CD14-positive monocyte (primary cell): ENCODE measurements at regions not wholly inside any gene's neighbourhood (a gene's known extent, or its start where the extent isn't known, plus 50 kb on each side); places are given as distances from the start of the nearest gene placed in this dataset.

Experiments used
- DNase-seq, 3 donors: peaks; one replicate each; pipeline ENCODE4 v3.0.0-alpha.2; 2011 to 2022
- H2AFZ ChIP-seq: 2 replicates; pipeline ENCODE4 v1.6.0; 2012; ENCODE audit warnings: mild to moderate bottlenecking, low read depth, low read length, inconsistent platforms; ENCODE audit not compliant: insufficient read depth, poor library complexity, severe bottlenecking
- H3K27ac ChIP-seq, 2 donors: 1 replicate in 1 of 2; 2 replicates in 1 of 2; pipeline ENCODE4 v1.5.1; 2012 to 2013; ENCODE audit warnings: low read length in 2 of 2, control low read depth in 1 of 2, inconsistent platforms in 1 of 2, low read depth in 1 of 2, mild to moderate bottlenecking in 1 of 2
- H3K27me3 ChIP-seq, 2 donors: one replicate each; pipeline versions ENCODE4 v1.6.0 to v1.6.1; 2011 to 2013; ENCODE audit warnings: low read length in 2 of 2; ENCODE audit not compliant: control insufficient read depth in 2 of 2, insufficient read depth in 2 of 2
- H3K36me3 ChIP-seq, 2 donors: replicated peaks in 1 of 2; 1 replicate in 1 of 2; 2 replicates in 1 of 2; pipeline versions ENCODE4 v1.5.1 to v1.6.1; 2012 to 2013; ENCODE audit warnings: low read length in 2 of 2, control low read depth in 1 of 2, inconsistent platforms in 1 of 2, mild to moderate bottlenecking in 1 of 2; ENCODE audit not compliant: insufficient read depth in 2 of 2, control insufficient read depth in 1 of 2
- H3K4me1 ChIP-seq, 2 donors: 1 replicate in 1 of 2; 2 replicates in 1 of 2; pipeline versions ENCODE4 v1.5.1 to v1.6.1; 2012 to 2013; ENCODE audit warnings: low read length in 2 of 2, control low read depth in 1 of 2, inconsistent platforms in 1 of 2, mild to moderate bottlenecking in 1 of 2, moderate library complexity in 1 of 2; ENCODE audit not compliant: insufficient read depth in 2 of 2, control insufficient read depth in 1 of 2
- H3K4me2 ChIP-seq: replicated peaks from 2 replicates; pipeline ENCODE3; 2012; ENCODE audit warnings: low read length, moderate library complexity, mild to moderate bottlenecking; ENCODE audit not compliant: poor library complexity, severe bottlenecking; ENCODE audit errors: extremely low read depth
- H3K4me3 ChIP-seq, 3 experiments: fragments of 200-600 bp in 1 of 3; sonication (generic) in 1 of 3; replicated peaks in 1 of 3; 1 replicate in 2 of 3; 2 replicates in 1 of 3; pipeline ENCODE4 v1.5.1; 2011 to 2013; ENCODE audit warnings: low read length in 3 of 3, mild to moderate bottlenecking in 3 of 3, control low read depth in 2 of 3, low read depth in 2 of 3, inconsistent platforms in 1 of 3, moderate library complexity in 1 of 3
- H3K79me2 ChIP-seq: 2 replicates; pipeline ENCODE4 v1.6.0; 2012; ENCODE audit warnings: mild to moderate bottlenecking, control low read depth, inconsistent platforms, low read length, moderate library complexity; ENCODE audit not compliant: insufficient read depth
- H3K9ac ChIP-seq: 2 replicates; pipeline ENCODE4 v1.6.0; 2017; ENCODE audit warnings: low read length, mild to moderate bottlenecking; ENCODE audit not compliant: insufficient read depth, poor library complexity, severe bottlenecking
- H3K9me3 ChIP-seq, 2 donors: replicated peaks in 1 of 2; 1 replicate in 1 of 2; 2 replicates in 1 of 2; pipeline versions ENCODE4 v1.5.1 to v1.6.1; 2012 to 2013; ENCODE audit warnings: low read length in 2 of 2, control low read depth in 1 of 2; ENCODE audit not compliant: control insufficient read depth in 1 of 2, insufficient read depth in 1 of 2
- H4K20me1 ChIP-seq: 2 replicates; pipeline ENCODE4 v1.6.0; 2012; ENCODE audit warnings: mild to moderate bottlenecking, low read length, control low read depth, moderate library complexity; ENCODE audit not compliant: insufficient read depth
- H3K27ac Mint-ChIP-seq, 7 donors: one replicate each; pipeline ENCODE4 v1.8.0; 2020; ENCODE audit warnings: mild to moderate bottlenecking in 7 of 7, mixed read lengths in 7 of 7, moderate library complexity in 6 of 7, inconsistent platforms in 2 of 7
- H3K27me3 Mint-ChIP-seq, 3 donors: one replicate each; pipeline ENCODE4 v1.8.0; 2021 to 2022; ENCODE audit warnings: low read depth in 3 of 3, mild to moderate bottlenecking in 3 of 3, mixed read lengths in 3 of 3, moderate library complexity in 3 of 3, inconsistent platforms in 1 of 3
- H3K36me3 Mint-ChIP-seq, 2 donors: one replicate each; pipeline ENCODE4 v1.8.0; 2020; ENCODE audit warnings: mixed read lengths in 2 of 2, inconsistent platforms in 1 of 2, mild to moderate bottlenecking in 1 of 2
- H3K4me1 Mint-ChIP-seq: one replicate; pipeline ENCODE4 v1.8.0; 2020; ENCODE audit warnings: mild to moderate bottlenecking, mixed read lengths
- H3K4me3 Mint-ChIP-seq, 2 donors: one replicate each; pipeline ENCODE4 v1.8.0; 2020; ENCODE audit warnings: mild to moderate bottlenecking in 2 of 2, mixed read lengths in 2 of 2, moderate library complexity in 1 of 2
- H3K9me3 Mint-ChIP-seq, 7 donors: one replicate each; pipeline ENCODE4 v1.8.0; 2020 to 2022; ENCODE audit warnings: mixed read lengths in 7 of 7, mild to moderate bottlenecking in 6 of 7, moderate library complexity in 6 of 7, inconsistent platforms in 2 of 7
- CTCF ChIP-seq: fragments of 200-600 bp; IDR thresholded peaks from one replicate; pipeline ENCODE4 v1.8.0; 2022; ENCODE audit warnings: antibody characterized with exemption, mild to moderate bottlenecking
- WGBS: methylation state at CpG from one replicate; pipeline ENCODE4 v1.1.5; 2013; ENCODE audit warnings: missing lambda C conversion rate; ENCODE audit not compliant: insufficient coverage; 5-methylcytosine and 5-hydroxymethylcytosine counted together
- intact Hi-C, 2 donors: fragments of 100-400 bp; cut with micrococcal nuclease; formaldehyde crosslinking; loops; one replicate each; pipeline versions ENCODE4 v1.15.0 to v1.15.1; 2023

GRCh38 chr9:26066237-26066636 is 388.0 kb upstream of the TUSC1 start:
- no peak for TF ChIP-seq CTCF
- H3K9ac ChIP-seq = no peak overlapping the region
- Mint-ChIP-seq H3K36me3 (no peaks in the 10 kb centered on the region), H3K4me1 (no peaks in the 10 kb centered on the region), H3K9me3 (peaks cover 0 to under 1% (median 0%) of the 10 kb centered on the region in 7 donors), H3K27ac (no peak overlapping the region), H3K27me3 (no peaks in the 10 kb centered on the region), H3K4me3 (no peak overlapping the region)
- H3K79me2 ChIP-seq = no peaks in the 10 kb centered on the region
- H3K4me1 ChIP-seq = no peaks in the 10 kb centered on the region
- intact Hi-C loops = no loop called here
- no peaks in the 10 kb centered on the region for H3K27me3 ChIP-seq
- no peak overlapping the region for H2AFZ ChIP-seq
- DNase-seq = no peak
- H3K4me3 ChIP-seq = no peak overlapping the region
- WGBS = no CpG with 5 or more reads among the region's 1 CpG
- H3K4me2 ChIP-seq = no peak overlapping the region
- H3K36me3 ChIP-seq = no peaks in the 10 kb centered on the region
- no peaks in the 10 kb centered on the region for H3K9me3 ChIP-seq
- no peak overlapping the region for H3K27ac ChIP-seq
- H4K20me1 ChIP-seq = no peaks in the 10 kb centered on the region

DNA sequence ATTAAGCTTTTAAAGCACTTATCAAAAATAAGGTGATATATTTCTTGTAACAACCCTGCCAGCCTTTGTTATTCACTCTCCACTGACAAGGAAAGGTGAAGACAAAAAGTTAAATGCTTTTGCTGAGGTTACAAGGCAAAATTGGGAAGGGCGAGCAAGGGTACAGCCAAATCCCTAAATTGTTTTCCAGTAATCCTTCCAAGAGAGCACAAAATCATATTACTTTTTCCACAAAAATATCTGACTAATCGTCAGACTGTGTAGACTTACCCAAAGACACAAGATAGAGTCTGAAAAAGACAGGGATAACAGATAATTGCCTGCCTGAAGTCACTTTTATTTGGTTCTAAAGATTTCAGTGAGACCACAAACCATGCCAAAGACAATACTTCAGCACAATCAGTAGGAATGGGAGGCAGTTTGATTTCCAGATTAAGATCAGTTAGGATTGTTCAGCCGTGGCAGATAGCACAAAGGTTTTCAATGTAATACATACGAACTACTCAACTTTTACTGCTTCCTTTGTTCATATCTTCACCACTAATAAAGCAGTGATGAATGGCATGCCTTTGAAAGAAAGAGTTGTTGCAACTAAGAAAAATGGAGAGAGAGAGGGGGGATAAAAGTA is 383.8 kb upstream of the TUSC1 start:
- no peaks in the 10 kb centered on the region for H3K9me3 ChIP-seq
- no peak overlapping the region for H3K4me3 ChIP-seq
- H3K27me3 ChIP-seq = no peaks in the 10 kb centered on the region
- no peak overlapping the region for H2AFZ ChIP-seq
- Mint-ChIP-seq H3K27ac (no peak overlapping the region), H3K36me3 (no peaks in the 10 kb centered on the region), H3K4me3 (no peak overlapping the region), H3K27me3 (no peaks in the 10 kb centered on the region), H3K4me1 (no peaks in the 10 kb centered on the region), H3K9me3 (peaks cover 0 to 2% (median 0%) of the 10 kb centered on the region in 7 donors)
- no peak overlapping the region for H3K27ac ChIP-seq
- no peaks in the 10 kb centered on the region for H3K36me3 ChIP-seq
- intact Hi-C loops = loop anchor here in 1 of 2 donors (5.0 kb wide), 1 partner anchor 45 kb away; no protein-coding TSS in a partner anchor
- WGBS = no CpG with 5 or more reads among the region's 4 CpGs
- no peaks in the 10 kb centered on the region for H4K20me1 ChIP-seq
- no peak for DNase-seq
- H3K4me1 ChIP-seq = no peaks in the 10 kb centered on the region
- H3K79me2 ChIP-seq = no peaks in the 10 kb centered on the region
- no peak overlapping the region for H3K9ac ChIP-seq
- no peak overlapping the region for H3K4me2 ChIP-seq
- TF ChIP-seq CTCF = no peak
